HCT116 (cell line): ENCODE measurements at regions not wholly inside any gene's neighbourhood (a gene's known extent, or its start where the extent isn't known, plus 50 kb on each side); places are given as distances from the start of the nearest gene placed in this dataset.

ENCODE experiments used
- ATAC-seq: fragments of 200-7000 bp; cut with Tn5 transposase; 2 replicates; pipeline ENCODE4 v1.9.1; 2020; ENCODE audit warnings: mild to moderate bottlenecking, moderate library complexity
- BruUV-seq: library from RNA; stranded (reverse); fragments of 400-500 nt; replicated peaks from 2 replicates; lab custom pipeline; 2021; lab: Mats Ljungman, UMichigan
- CTCF ChIA-PET: fragments of 300-600 bp; sonication (Branson Sonifier 250); formaldehyde crosslinking; loops from one replicate; lab custom pipeline; 2021; ENCODE audit warnings: antibody characterized with exemption; lab: Charles Lee
- POLR2A ChIA-PET: fragments of 300-600, 350-600 bp; sonication (Branson Sonifier 250); formaldehyde crosslinking; loops from one replicate; lab custom pipeline; 2021; ENCODE audit warnings: antibody characterized with exemption; lab: Charles Lee
- RAD21 ChIA-PET, 2 experiments: fragments of 300-600 bp; sonication (Branson Sonifier 250); formaldehyde crosslinking; loops; one replicate each; lab custom pipeline; 2023; ENCODE audit warnings: low total read pairs in 2 of 2; ENCODE audit not compliant: uncharacterized antibody in 2 of 2, unreplicated experiment in 2 of 2, low non-redundant PET in 1 of 2; lab: Charles Lee
- DNase-seq: peaks from one replicate; pipeline ENCODE4 v3.0.0-alpha.2; 2010; ENCODE audit warnings: low read depth, low spot score
- H2AFZ ChIP-seq: fragments of 200-600 bp; shearing (Covaris generic), sonication (generic); 2 replicates; pipeline ENCODE4 v1.6.1; 2017; ENCODE audit warnings: low read depth, mixed run types, mixed read lengths, antibody characterized with exemption, low read length; ENCODE audit not compliant: poor library complexity, severe bottlenecking
- H3K27ac ChIP-seq: 2 replicates; pipeline ENCODE4 v1.5.1; 2012; ENCODE audit warnings: low read depth, low read length
- H3K27me3 ChIP-seq: fragments of 200-600 bp; sonication (generic); 2 replicates; pipeline ENCODE4 v1.6.1; 2016; ENCODE audit warnings: mixed run types, low read length, mixed read lengths; ENCODE audit not compliant: insufficient read depth
- H3K36me3 ChIP-seq, 2 experiments: fragments of 200-500 bp in 1 of 2; fragments of 200-600 bp in 1 of 2; sonication (Bioruptor generic) in 1 of 2; sonication (generic) in 1 of 2; 2 replicates each; pipeline versions ENCODE4 v1.5.1 to v1.6.1; 2014 to 2016; ENCODE audit warnings: low read length in 2 of 2, inconsistent platforms in 1 of 2, mixed read lengths in 1 of 2, mixed run types in 1 of 2; ENCODE audit not compliant: insufficient read depth in 2 of 2, control insufficient read depth in 1 of 2
- H3K4me1 ChIP-seq, 2 experiments: fragments of 200-600 bp in 1 of 2; sonication (generic) in 1 of 2; 2 replicates each; pipeline versions ENCODE4 v1.5.1 to v1.6.1; 2012 to 2017; ENCODE audit warnings: low read length in 2 of 2, inconsistent platforms in 1 of 2, mild to moderate bottlenecking in 1 of 2, mixed read lengths in 1 of 2, mixed run types in 1 of 2, moderate library complexity in 1 of 2; ENCODE audit not compliant: insufficient read depth in 2 of 2, control insufficient read depth in 1 of 2
- H3K4me2 ChIP-seq: fragments of 200-600 bp; sonication (generic); 2 replicates; pipeline ENCODE4 v1.6.1; 2017; ENCODE audit warnings: mixed run types, low read length, mixed read lengths
- H3K4me3 ChIP-seq, 2 experiments: fragments of 200-600 bp in 1 of 2; sonication (generic) in 1 of 2; replicated peaks in 1 of 2; 2 replicates each; pipeline ENCODE4 v1.5.1; 2011 to 2016; ENCODE audit warnings: low read length in 2 of 2, control low read depth in 1 of 2, low read depth in 1 of 2, mild to moderate bottlenecking in 1 of 2, mixed read lengths in 1 of 2, mixed run types in 1 of 2
- H3K79me2 ChIP-seq: fragments of 200-600 bp; sonication (generic); 2 replicates; pipeline ENCODE4 v1.6.1; 2017; ENCODE audit warnings: mild to moderate bottlenecking, mixed run types, low read length, moderate library complexity, mixed read lengths; ENCODE audit not compliant: insufficient read depth
- H3K9ac ChIP-seq: fragments of 200-600 bp; sonication (generic); 2 replicates; pipeline ENCODE4 v1.6.1; 2016; ENCODE audit warnings: low read length, mixed read lengths
- H3K9me2 ChIP-seq: fragments of 200-600 bp; sonication (generic), shearing (Covaris generic); 2 replicates; pipeline ENCODE4 v1.6.1; 2017; ENCODE audit warnings: mixed run types, mild to moderate bottlenecking, moderate library complexity; ENCODE audit not compliant: insufficient read depth
- H3K9me3 ChIP-seq, 2 experiments: fragments of 200-500 bp in 1 of 2; fragments of 200-600 bp in 1 of 2; sonication (Bioruptor generic) in 1 of 2; sonication (generic) in 1 of 2; 2 replicates each; pipeline ENCODE4 v1.6.1; 2014 to 2017; ENCODE audit warnings: low read length in 2 of 2, mixed read lengths in 2 of 2, inconsistent platforms in 1 of 2, low read depth in 1 of 2, mild to moderate bottlenecking in 1 of 2, mixed run types in 1 of 2, moderate library complexity in 1 of 2; ENCODE audit not compliant: control insufficient read depth in 1 of 2, insufficient read depth in 1 of 2
- H4K20me1 ChIP-seq: fragments of 200-600 bp; sonication (generic), shearing (Covaris generic); 2 replicates; pipeline ENCODE4 v1.6.1; 2017; ENCODE audit warnings: mixed run types, mild to moderate bottlenecking, moderate library complexity; ENCODE audit not compliant: insufficient read depth
- ATF3 ChIP-seq: IDR thresholded peaks from 2 replicates; pipeline ENCODE4 v1.6.1; 2012
- CEBPB ChIP-seq: IDR thresholded peaks from 2 replicates; pipeline ENCODE4 v1.6.1; 2012; ENCODE audit warnings: low read depth
- CTCF ChIP-seq, 3 experiments: fragments of 200-600 bp in 1 of 3; sonication (generic) in 1 of 3; IDR thresholded peaks in 2 of 3; conservative IDR thresholded peaks in 1 of 3; 2 replicates each; pipeline ENCODE4 v1.5.1; 2012 to 2017; ENCODE audit warnings: low read depth in 2 of 3, low read length in 2 of 3, antibody characterized with exemption in 1 of 3, borderline replicate concordance in 1 of 3, control low read depth in 1 of 3, mild to moderate bottlenecking in 1 of 3, mixed read lengths in 1 of 3, mixed run types in 1 of 3, moderate library complexity in 1 of 3; ENCODE audit not compliant: insufficient read depth in 1 of 3
- EZH2phosphoT487 ChIP-seq: fragments of 200-600 bp; IDR thresholded peaks from 2 replicates; pipeline ENCODE4 v1.6.1; 2018; ENCODE audit warnings: antibody characterized with exemption, borderline replicate concordance
- JUND ChIP-seq: IDR thresholded peaks from 2 replicates; pipeline ENCODE4 v1.6.1; 2012
- POLR2AphosphoS5 ChIP-seq: IDR thresholded peaks from 2 replicates; pipeline ENCODE4 v1.6.1; 2011; ENCODE audit warnings: mild to moderate bottlenecking, low read depth, low read length, moderate library complexity
- SIN3A ChIP-seq: IDR thresholded peaks from 2 replicates; pipeline ENCODE4 v1.6.1; 2012; ENCODE audit warnings: low read depth
- SP1 ChIP-seq: IDR thresholded peaks from 2 replicates; pipeline ENCODE4 v1.6.1; 2012; ENCODE audit warnings: low read depth
- SRF ChIP-seq: IDR thresholded peaks from 2 replicates; pipeline ENCODE4 v1.6.1; 2012; ENCODE audit warnings: low read depth
- YY1 ChIP-seq: IDR thresholded peaks from 2 replicates; pipeline ENCODE4 v1.6.1; 2011; ENCODE audit warnings: low read length, low read depth, moderate library complexity, mild to moderate bottlenecking; ENCODE audit not compliant: insufficient replicate concordance; ENCODE audit errors: extremely low read depth
- intact Hi-C: fragments of 100-400 bp; cut with micrococcal nuclease; formaldehyde crosslinking; loops from 2 replicates; pipeline ENCODE4 v1.10.0; 2022
- TF ChIP-seq, protein P1 (sequence below): IDR thresholded peaks from 2 replicates; pipeline ENCODE4 v1.6.1; 2011; ENCODE audit warnings: mild to moderate bottlenecking, low read length, moderate library complexity; ENCODE audit not compliant: insufficient replicate concordance; ENCODE audit errors: extremely low read depth

DNA sequence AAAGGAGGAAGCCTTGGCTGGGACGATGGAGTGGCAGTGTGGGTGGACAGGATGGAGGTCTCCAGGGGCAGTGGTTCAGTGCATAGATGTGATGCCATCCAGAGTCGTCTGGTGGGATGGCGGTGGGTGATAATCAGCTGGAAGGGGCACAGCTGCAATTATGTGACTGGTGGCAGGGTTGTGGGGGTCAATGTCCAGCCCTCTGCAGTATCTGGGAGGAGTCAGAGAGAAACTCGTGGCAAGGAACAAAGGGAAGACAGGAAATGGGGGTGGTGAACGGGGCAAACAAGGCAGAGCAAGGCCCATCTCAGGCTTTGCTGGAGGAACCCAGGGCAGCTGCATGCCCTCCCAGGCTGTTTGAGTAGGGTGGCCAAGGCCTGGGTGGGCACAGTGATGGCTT, 118.3 kb upstream of the USP24 start:
- no peak overlapping the region for H3K9ac ChIP-seq
- no peak overlapping the region for H3K4me2 ChIP-seq
- no peaks in the 10 kb centered on the region for H3K4me1 ChIP-seq
- DNase-seq = no peak
- no peak overlapping the region for H3K27ac ChIP-seq
- no TSS peak for BruUV-seq
- no peaks in the 10 kb centered on the region for H3K36me3 ChIP-seq
- RAD21 ChIA-PET = no interaction called here
- no peak for TF ChIP-seq ATF3
- TF ChIP-seq SRF = no peak
- TF ChIP-seq YY1 = no peak
- TF ChIP-seq SP1 = no peak
- TF ChIP-seq CEBPB = no peak
- no peak for TF ChIP-seq CTCF (IDR thresholded peaks at IDR 0.05 in 2 of 3, conservative IDR thresholded peaks at IDR 0.05 in 1 of 3; ENCODE audit: borderline replicate concordance in 1 of 3, insufficient read depth in 1 of 3, low read depth in 2 of 3, low read length in 2 of 3)
- no peak for TF ChIP-seq EZH2phosphoT487
- no peak for TF ChIP-seq POLR2AphosphoS5
- TF ChIP-seq JUND = no peak
- no peak for TF ChIP-seq SIN3A
- TF ChIP-seq, protein P1, sequence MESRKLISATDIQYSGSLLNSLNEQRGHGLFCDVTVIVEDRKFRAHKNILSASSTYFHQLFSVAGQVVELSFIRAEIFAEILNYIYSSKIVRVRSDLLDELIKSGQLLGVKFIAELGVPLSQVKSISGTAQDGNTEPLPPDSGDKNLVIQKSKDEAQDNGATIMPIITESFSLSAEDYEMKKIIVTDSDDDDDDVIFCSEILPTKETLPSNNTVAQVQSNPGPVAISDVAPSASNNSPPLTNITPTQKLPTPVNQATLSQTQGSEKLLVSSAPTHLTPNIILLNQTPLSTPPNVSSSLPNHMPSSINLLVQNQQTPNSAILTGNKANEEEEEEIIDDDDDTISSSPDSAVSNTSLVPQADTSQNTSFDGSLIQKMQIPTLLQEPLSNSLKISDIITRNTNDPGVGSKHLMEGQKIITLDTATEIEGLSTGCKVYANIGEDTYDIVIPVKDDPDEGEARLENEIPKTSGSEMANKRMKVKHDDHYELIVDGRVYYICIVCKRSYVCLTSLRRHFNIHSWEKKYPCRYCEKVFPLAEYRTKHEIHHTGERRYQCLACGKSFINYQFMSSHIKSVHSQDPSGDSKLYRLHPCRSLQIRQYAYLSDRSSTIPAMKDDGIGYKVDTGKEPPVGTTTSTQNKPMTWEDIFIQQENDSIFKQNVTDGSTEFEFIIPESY = no peak
- TF ChIP-seq, all 23 proteins: peak for 0
- ATAC-seq = no peak
- Histone ChIP-seq H3K4me3 (no peak overlapping the region), H4K20me1 (no peaks in the 10 kb centered on the region), H3K27me3 (no peaks in the 10 kb centered on the region), H3K9me3 (no peaks in the 10 kb centered on the region), H3K79me2 (no peaks in the 10 kb centered on the region), H2AFZ (no peak overlapping the region), H3K9me2 (no peaks in the 10 kb centered on the region)
- POLR2A ChIA-PET = no interaction called here
- intact Hi-C loops = no loop called here
- CTCF ChIA-PET = no interaction called here
